ENCODE measurements at regions not wholly inside any gene's neighbourhood (a gene's known extent, or its start where the extent isn't known, plus 50 kb on each side); places are given as distances from the start of the nearest gene placed in this dataset.

GRCh38 chr14:28952666-28953065 lies 186.1 kb downstream of the FOXG1 start:
- Histone ChIP-seq H3K79me2 (ENCODE audit: insufficient read depth, low read length) (no peaks in the 10 kb centered on the region), H2BK5ac (ENCODE audit: insufficient read length, low read length) (no peak overlapping the region), H3K23me2 (ENCODE audit: insufficient read length, low read depth, low read length, poor library complexity, severe bottlenecking) (no peaks in the 10 kb centered on the region), H4K91ac (ENCODE audit: insufficient read length, low read depth, low read length) (no peak overlapping the region), H2BK15ac (ENCODE audit: low read depth, low read length) (no peak overlapping the region), H4K8ac (replicated peaks; ENCODE audit: insufficient read length, low read depth, low read length) (no peak overlapping the region), H3K27me3 (ENCODE audit: insufficient read depth, low read length) (no peaks in the 10 kb centered on the region), H2BK12ac (ENCODE audit: insufficient read length, low read depth, low read length) (no peak overlapping the region), H2BK20ac (ENCODE audit: low read depth, low read length, poor library complexity, severe bottlenecking) (no peak overlapping the region), H3K4ac (ENCODE audit: low read depth, low read length) (no peak overlapping the region), H3K4me2 (ENCODE audit: insufficient read depth, insufficient read length, low read length) (no peak overlapping the region), H3K56ac (ENCODE audit: insufficient read length, low read depth, low read length) (no peak overlapping the region), H3K18ac (ENCODE audit: insufficient read length, low read depth, low read length) (no peak overlapping the region), H3K23ac (ENCODE audit: insufficient read length, low read depth, low read length) (no peak overlapping the region), H2AFZ (ENCODE audit: low read length) (no peak overlapping the region), H3K9ac (ENCODE audit: extremely low read depth, insufficient read length, low read length) (no peak overlapping the region), H3K4me1 (ENCODE audit: insufficient read depth, low read length) (no peaks in the 10 kb centered on the region), H3K14ac (ENCODE audit: insufficient read depth, low read length) (no peak overlapping the region), H3K27ac (ENCODE audit: insufficient read length, low read depth, low read length) (no peak overlapping the region), H3K9me3 (ENCODE audit: control insufficient read depth, low read depth, low read length) (no peaks in the 10 kb centered on the region), H3K79me1 (ENCODE audit: insufficient read depth, low read depth, low read length, poor library complexity, severe bottlenecking) (no peaks in the 10 kb centered on the region), H4K20me1 (ENCODE audit: control insufficient read depth, insufficient read depth, insufficient read length) (no peaks in the 10 kb centered on the region), H4K5ac (ENCODE audit: insufficient read length, low read depth, low read length) (no peak overlapping the region), H2AK5ac (ENCODE audit: insufficient read length, low read length) (no peak overlapping the region), H3T11ph (ENCODE audit: low read length) (no peak overlapping the region), H2BK120ac (ENCODE audit: low read depth, low read length, poor library complexity, severe bottlenecking) (no peak overlapping the region)
- H3K4me1 Mint-ChIP-seq = no peaks in the 10 kb centered on the region
- no peak for TF ChIP-seq CTCF (conservative IDR thresholded peaks at IDR 0.05)
- H3K27me3 Mint-ChIP-seq (ENCODE audit: low read depth) = peaks cover 5% of the 10 kb centered on the region; the same call in 1 of the 2 replicates
- no peak overlapping the region for H3K4me3 Mint-ChIP-seq
- no peak overlapping the region for H3K27ac Mint-ChIP-seq
- H3K9me3 Mint-ChIP-seq = peaks cover 3 to 8% of the 10 kb centered on the region in 2 experiments; a peak in 2 of 5 replicates
- H3K36me3 Mint-ChIP-seq (ENCODE audit: insufficient read depth in 1 of 3, low read depth in 3 of 3) = peaks cover 2 to 9% (median 4%) of the 10 kb centered on the region in 3 experiments; a peak in 4 of 7 replicates
- DNase-seq = no peak

Data from H9 (cell line).